ENCODE measurements at regions not wholly inside any gene's neighbourhood (a gene's known extent, or its start where the extent isn't known, plus 50 kb on each side); places are given as distances from the start of the nearest gene placed in this dataset.

- no peaks in the 10 kb centered on the region for H3K36me3 ChIP-seq (replicated peaks; ENCODE audit: insufficient read depth, low read depth)
- no peak overlapping the region for H3K27ac ChIP-seq
- no peak overlapping the region for H3K4me2 ChIP-seq
- WGBS (ENCODE audit: low lambda C conversion rate, missing lambda C conversion rate), result 76% methylated on average over 3 of the region's 3 CpGs
- H3K4me3 ChIP-seq, result no peak overlapping the region
- TF ChIP-seq EZH2phosphoT487 (IDR thresholded peaks at IDR 0.05; ENCODE audit: low read depth, severe bottlenecking, unreplicated experiment), result no peak
- TF ChIP-seq EZH2 (IDR thresholded peaks at IDR 0.05; ENCODE audit: borderline replicate concordance), result no peak
- no peak for TF ChIP-seq CTCF (IDR thresholded peaks at IDR 0.05; ENCODE audit: poor library complexity)
- H3K4me1 ChIP-seq (ENCODE audit: insufficient read depth), result no peaks in the 10 kb centered on the region
- H3K9me3 ChIP-seq (ENCODE audit: low read depth), result no peaks in the 10 kb centered on the region
- no peaks in the 10 kb centered on the region for H4K20me1 ChIP-seq (ENCODE audit: insufficient read depth, poor library complexity, severe bottlenecking)
- no peaks in the 10 kb centered on the region for H3K79me2 ChIP-seq
- H2AFZ ChIP-seq, result no peak overlapping the region
- no peaks in the 10 kb centered on the region for H3K27me3 ChIP-seq
- DNase-seq (ENCODE audit: low spot score), result no peak
- no peaks in the 10 kb centered on the region for H3K9me2 ChIP-seq (replicated peaks; ENCODE audit: insufficient read depth)
These were observed 419.8 kb upstream of the SEL1L start for GRCh38 chr14:81953419-81953818.

GRCh38 chr14:81955123-81955522 lies 421.5 kb upstream of the SEL1L start:
- no peak overlapping the region for H2AFZ ChIP-seq
- 92% methylated on average over 1 of the region's 1 CpG for WGBS (ENCODE audit: low lambda C conversion rate, missing lambda C conversion rate)
- no peak overlapping the region for H3K4me3 ChIP-seq

GRCh38 chr14:81960781-81961180 lies 427.1 kb upstream of the SEL1L start:
- Histone ChIP-seq H3K9me2 (replicated peaks; ENCODE audit: insufficient read depth) (no peaks in the 10 kb centered on the region), H2AFZ (no peak overlapping the region), H3K4me2 (no peak overlapping the region), H3K36me3 (replicated peaks; ENCODE audit: insufficient read depth, low read depth) (no peaks in the 10 kb centered on the region), H3K4me1 (ENCODE audit: insufficient read depth) (no peaks in the 10 kb centered on the region), H3K27me3 (no peaks in the 10 kb centered on the region), H3K4me3 (no peak overlapping the region), H3K9me3 (ENCODE audit: low read depth) (no peaks in the 10 kb centered on the region), H4K20me1 (ENCODE audit: insufficient read depth, poor library complexity, severe bottlenecking) (no peaks in the 10 kb centered on the region), H3K79me2 (no peaks in the 10 kb centered on the region), H3K27ac (no peak overlapping the region)
- WGBS (ENCODE audit: low lambda C conversion rate, missing lambda C conversion rate), result 92% methylated on average over 3 of the region's 3 CpGs
- no peak for TF ChIP-seq EZH2phosphoT487 (IDR thresholded peaks at IDR 0.05; ENCODE audit: low read depth, severe bottlenecking, unreplicated experiment)
- no peak for TF ChIP-seq CTCF (IDR thresholded peaks at IDR 0.05; ENCODE audit: poor library complexity)
- TF ChIP-seq EZH2 (IDR thresholded peaks at IDR 0.05; ENCODE audit: borderline replicate concordance), result no peak
- DNase-seq (ENCODE audit: low spot score), result no peak

More at GRCh38 chr14:81955123-81955522, 421.5 kb upstream of the SEL1L start:
- DNase-seq (ENCODE audit: low spot score), result no peak
- no peak for TF ChIP-seq EZH2phosphoT487 (IDR thresholded peaks at IDR 0.05; ENCODE audit: low read depth, severe bottlenecking, unreplicated experiment)
- Histone ChIP-seq H4K20me1 (ENCODE audit: insufficient read depth, poor library complexity, severe bottlenecking) (no peaks in the 10 kb centered on the region), H3K9me2 (replicated peaks; ENCODE audit: insufficient read depth) (no peaks in the 10 kb centered on the region), H3K36me3 (replicated peaks; ENCODE audit: insufficient read depth, low read depth) (no peaks in the 10 kb centered on the region), H3K4me2 (no peak overlapping the region), H3K27me3 (no peaks in the 10 kb centered on the region), H3K27ac (no peak overlapping the region), H3K9me3 (ENCODE audit: low read depth) (no peaks in the 10 kb centered on the region), H3K79me2 (no peaks in the 10 kb centered on the region), H3K4me1 (ENCODE audit: insufficient read depth) (no peaks in the 10 kb centered on the region)

GRCh38 chr14:81963846-81964245 lies 430.2 kb upstream of the SEL1L start:
- Histone ChIP-seq H3K27ac (no peak overlapping the region), H3K36me3 (replicated peaks; ENCODE audit: insufficient read depth, low read depth) (no peaks in the 10 kb centered on the region), H2AFZ (no peak overlapping the region), H3K4me2 (no peak overlapping the region), H3K9me2 (replicated peaks; ENCODE audit: insufficient read depth) (no peaks in the 10 kb centered on the region), H4K20me1 (ENCODE audit: insufficient read depth, poor library complexity, severe bottlenecking) (no peaks in the 10 kb centered on the region), H3K4me1 (ENCODE audit: insufficient read depth) (no peaks in the 10 kb centered on the region), H3K27me3 (no peaks in the 10 kb centered on the region), H3K4me3 (no peak overlapping the region), H3K9me3 (ENCODE audit: low read depth) (peaks cover 10% of the 10 kb centered on the region), H3K79me2 (no peaks in the 10 kb centered on the region)
- 93% methylated on average over 1 of the region's 1 CpG for WGBS (ENCODE audit: low lambda C conversion rate, missing lambda C conversion rate)
- no peak for TF ChIP-seq EZH2phosphoT487 (IDR thresholded peaks at IDR 0.05; ENCODE audit: low read depth, severe bottlenecking, unreplicated experiment)
- TF ChIP-seq EZH2 (IDR thresholded peaks at IDR 0.05; ENCODE audit: borderline replicate concordance), result no peak
- TF ChIP-seq CTCF (IDR thresholded peaks at IDR 0.05; ENCODE audit: poor library complexity), result no peak
- DNase-seq (ENCODE audit: low spot score), result no peak
